ENCODE measurements at regions not wholly inside any gene's neighbourhood (a gene's known extent, or its start where the extent isn't known, plus 50 kb on each side); places are given as distances from the start of the nearest gene placed in this dataset.

DNA sequence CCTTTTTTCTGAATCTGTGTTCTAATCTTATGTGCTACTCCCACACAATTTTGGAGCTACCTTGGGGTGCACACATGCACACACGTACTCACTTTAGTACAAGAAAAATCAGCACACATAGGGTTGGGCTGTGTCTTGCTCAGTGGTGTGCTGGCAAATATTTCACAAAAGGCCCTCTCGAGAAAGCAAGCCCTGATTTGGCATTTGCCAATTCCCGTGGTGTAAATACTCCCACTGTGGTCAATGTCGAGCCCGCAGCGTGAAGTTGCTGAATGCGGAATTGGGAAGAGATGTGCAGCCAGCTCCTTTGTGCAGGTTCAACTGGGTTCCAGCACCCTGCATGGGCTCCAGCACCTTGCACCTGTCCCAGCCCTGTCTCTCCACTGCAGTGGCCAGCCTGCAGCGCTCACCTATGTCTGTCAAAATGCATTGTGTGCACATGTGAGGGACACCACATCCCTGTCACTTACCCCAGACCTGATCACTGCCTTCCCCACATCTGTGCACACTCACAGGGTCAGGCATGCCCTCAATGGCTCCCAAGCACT is 78.4 kb upstream of the WNT4 start:
- DNase-seq: no peak

DNA sequence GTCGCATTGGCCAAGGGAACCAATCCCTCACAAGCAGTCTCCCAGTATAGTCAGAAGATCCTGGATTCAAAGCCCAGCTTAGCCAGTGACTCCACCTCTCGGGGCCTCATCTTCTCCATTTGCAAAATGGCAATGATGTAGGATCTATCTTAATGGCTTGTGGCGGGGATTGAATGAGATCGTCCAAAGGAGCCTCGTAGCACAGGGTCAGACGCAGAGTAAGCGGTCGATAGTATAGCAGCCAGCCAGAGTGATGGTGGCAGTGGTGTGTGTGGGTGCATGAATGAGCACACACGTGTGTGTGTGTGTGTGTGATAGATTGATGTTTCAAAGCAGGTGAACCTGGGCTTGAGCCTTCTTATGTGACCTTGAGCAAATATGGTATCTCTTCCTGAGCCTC is 79.8 kb upstream of the WNT4 start:
- DNase-seq: no peak

DNA sequence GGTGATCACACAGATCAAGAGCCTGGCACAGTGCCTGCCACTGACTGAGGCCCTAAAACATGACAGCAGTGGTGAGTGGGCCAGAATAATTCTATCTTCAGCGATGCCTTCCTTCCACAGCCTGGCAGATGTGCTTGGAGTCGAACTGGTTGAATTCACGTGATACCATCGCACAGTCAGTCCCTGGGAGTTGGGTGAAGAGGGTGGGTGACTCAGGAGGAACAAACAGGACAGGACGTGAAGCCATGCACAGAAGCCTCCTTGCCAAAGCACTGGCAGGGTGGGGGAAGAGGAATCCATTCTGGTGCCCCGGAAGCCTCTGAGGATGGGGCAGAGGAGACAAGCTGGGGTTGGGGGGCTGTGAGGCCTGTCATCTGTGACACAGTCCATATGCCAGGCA is 80.3 kb upstream of the WNT4 start:
- DNase-seq: no peak

DNA sequence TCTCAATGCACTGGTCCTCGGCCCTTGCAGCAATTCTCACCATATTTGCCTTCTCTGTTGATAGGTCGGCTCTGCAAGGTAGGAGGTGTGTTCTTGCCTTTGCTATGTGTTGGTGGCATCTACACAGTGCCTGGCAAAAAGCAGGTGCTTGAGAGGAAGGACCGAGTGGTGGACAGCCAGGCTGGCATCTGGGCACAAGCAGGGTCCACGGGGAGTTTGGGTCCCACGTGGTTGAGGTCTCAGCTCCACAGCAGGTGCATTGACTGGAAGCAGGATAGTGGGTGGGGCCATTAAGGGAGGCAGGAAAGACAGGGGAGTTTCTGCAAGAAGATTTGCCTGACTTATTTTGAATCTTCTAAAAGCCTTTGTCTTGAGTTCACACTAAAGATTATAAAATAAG is 81.2 kb upstream of the WNT4 start:
- DNase-seq: no peak

DNA sequence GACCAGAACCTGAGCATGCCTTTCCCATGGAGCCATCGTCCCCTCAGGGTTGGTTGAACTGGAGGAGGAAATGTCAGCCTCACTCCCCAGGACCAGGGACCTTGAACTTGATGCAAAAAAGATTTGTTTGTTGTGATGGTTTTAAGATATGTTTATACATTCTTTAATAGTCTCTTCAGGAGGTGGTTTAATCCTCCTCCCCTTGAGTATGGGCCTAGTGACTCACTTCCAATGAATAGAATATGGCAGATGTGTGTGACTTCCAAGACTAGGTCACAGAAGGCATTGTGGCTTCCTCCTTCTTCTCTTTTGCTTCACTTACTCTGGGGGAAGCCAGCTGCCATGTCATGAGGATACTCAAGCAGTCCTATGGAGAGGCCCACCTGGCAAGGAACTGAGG is 81.7 kb upstream of the WNT4 start:
- DNase-seq: no peak

DNA sequence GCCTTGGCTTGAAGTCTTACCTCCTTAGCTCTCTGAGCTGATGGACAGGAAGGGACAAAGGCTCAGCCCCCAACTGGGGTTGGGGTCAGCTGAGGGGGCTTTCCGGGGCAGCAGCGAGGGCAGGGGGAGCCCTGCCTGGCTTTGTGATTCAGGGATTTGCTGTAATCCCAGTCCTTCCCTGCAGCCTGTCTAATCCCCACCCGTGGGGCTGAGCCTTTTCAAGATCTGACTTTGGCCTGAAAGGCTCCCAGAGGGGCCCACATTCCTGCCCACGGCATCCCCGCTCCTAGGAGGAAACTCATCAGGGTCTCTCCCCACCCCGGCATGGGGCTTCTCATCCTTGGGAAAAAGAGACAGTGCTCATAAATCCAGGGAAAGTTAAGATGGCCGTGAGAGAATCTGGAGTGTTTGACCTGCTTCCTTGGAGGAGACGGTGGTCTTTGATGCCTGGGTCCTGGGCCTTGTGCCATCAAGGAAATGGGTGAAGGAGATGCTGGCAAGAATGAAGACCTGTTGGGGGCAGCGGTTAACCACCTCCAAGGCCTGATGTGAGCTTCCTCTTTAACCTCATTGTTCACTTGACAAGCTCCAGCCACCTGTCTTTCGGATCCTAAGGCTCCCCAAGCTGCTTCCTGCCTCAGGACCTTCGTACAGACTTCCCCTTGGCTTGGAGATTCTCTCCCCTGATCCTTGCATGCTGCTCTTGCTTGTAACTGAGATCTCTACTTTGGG is 83.1 kb upstream of the WNT4 start:
- peak; percentile 26 for DNase-seq

DNA sequence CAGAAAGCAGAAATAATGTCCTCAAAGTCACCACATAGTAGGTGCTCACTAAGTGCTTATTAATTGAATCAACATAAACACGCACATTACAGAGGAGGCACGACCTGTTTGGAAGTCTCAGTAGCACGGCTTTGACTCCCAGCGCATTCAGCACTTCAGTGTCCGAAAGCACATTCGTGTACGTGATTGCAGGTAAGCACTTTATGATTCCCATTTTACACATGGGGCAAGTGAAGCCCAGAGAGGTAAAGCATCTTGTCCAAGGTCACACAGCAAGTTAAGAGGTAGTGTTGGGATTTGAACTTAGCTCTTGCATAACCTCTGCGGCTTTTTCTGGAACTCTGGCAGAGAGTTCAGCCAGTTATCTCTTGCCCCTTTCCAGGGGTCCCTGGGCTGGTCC is 85.2 kb upstream of the WNT4 start:
- DNase-seq: no peak

DNA sequence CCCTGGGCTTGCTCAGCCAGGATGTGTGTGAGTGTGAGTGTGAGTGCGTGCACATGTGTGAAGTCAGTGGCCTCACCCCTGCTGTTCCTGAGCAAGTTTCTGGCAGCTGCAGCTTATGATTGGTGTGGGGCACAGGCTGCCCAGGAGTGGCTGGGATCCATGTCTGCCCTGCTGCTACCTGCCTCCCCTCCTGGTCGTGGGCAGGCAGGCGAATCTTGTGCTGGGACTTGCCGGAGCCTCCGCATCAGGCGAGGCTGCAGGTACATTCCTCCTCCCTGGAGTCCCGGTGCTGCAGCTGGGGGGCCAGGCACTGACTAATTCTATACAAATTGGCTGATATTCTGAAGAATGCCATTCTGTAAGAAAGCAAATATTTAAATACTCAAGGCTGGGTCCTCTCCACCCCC is 85.6 kb upstream of the WNT4 start:
- no peak for DNase-seq

DNA sequence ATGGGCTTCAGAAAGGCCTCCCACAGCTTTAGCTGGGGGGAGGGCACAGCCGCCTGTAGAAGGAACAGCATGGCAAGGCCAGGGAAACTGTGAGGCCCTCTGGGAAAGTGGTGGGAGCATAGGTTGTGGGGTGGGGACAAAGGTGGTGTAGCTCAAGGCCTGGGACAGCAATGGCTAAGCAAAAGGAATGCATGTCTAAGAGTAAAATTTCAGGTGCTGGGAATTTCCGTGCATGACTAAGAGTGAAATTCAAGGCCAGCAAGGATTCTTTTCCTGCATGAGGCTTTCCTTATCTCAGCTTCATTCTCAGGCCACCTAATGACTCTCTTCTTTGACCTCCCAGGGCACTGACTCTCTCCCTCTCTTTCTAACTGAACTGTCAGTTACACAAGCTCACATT is 86.5 kb upstream of the WNT4 start:
- no peak for DNase-seq

DNA sequence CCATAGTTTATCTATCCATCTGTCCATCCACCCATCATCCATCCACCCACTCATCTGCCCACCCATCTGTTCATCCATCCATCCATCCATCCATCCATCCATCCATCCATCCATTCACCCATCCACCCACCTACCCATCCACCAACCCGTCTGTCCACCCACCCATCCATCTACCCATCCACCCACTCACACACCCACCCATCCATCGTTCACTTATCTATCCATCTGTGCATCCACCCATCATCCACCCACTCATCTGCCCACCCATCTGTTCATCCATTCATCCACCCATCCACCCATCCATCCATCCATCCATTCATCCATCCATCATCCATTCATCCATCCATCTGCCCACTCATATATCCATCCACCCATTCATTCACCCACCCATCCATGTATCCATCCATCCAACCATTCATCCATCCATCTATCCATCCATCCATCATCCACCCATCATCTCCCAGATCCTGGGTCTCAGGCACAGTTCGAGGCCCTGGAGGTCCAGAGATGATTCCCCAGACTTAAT is 88.2 kb upstream of the WNT4 start:
- no peak for DNase-seq

DNA sequence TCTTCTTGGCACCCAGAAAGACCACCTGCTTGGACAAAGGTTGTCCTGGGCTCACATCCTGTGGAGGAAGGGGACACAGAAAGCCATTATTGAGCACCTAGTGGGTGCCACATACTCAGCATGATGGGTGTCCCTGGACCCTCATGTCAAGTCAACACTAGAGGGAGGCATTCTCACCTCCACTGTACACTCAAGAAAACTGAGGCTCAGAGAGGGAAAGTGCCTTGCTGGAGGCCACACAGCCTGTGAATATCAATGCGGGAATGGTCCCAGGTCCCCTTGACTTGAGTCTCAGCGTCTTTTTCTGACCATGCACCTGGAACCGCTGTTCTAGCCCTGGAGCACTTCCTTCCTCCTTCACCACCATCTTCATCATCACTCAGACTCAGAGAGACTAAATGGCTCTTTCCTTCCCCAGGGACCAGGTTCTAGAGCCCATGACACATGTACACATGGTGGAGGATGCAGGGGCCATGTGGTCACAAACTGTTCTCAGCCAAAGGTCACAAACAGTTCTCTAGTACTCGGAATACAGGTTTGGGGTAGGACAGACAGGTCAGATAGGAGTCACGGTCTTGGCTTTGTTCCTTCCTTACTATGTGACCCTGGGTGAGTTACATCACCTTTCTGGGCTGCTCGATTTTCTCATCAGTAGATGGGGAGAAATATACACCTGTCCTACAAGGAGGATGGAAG is 89.2 kb upstream of the WNT4 start:
- DNase-seq: no peak

DNA sequence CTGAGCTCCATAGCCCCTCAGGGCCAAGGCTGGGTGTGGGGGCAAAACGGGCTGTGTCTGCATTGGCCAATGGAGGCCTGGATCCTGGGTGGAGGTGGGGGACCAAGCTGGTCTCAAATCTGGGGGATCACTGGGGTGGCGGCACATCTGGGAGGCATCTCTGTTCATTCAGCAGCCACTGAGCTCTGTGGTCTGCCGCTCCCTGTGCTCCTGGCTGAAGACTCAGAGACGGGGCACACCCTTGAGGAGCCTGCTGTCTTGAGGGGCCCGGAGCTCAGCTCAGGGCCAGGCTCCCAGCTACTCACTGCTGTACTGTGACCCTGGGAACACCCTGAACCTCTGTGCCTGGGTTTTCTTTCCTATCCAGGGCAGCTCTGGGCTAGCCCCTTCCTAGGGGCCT is 90.3 kb upstream of the WNT4 start:
- no peak for DNase-seq

DNA sequence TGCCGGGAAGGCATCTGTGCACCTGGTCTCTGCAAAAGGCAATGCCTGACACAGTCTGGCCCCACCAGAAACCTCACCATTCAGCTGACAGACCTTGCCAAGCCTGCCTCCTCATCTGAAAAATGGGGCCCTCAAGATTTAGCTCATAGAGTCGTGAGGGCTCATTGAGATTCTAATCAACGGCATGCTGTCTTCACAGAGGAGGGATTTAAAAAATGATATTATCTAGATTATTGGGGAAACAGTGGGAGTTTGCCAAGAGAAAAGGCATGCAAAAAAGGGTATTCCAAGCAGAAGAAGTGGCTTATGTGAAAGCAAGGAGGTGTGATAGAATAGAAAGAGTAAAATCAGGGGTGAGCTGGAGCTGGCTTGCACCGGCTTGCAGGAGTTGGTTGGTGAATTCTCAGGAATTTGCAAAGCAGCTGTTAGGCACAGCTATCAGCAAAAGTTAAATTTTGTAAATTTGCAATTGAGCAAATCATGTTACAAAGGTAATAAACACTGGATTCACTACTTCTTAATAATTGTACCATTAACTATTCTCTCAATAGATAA is 91.7 kb upstream of the WNT4 start:
- peak; percentile 15 for DNase-seq

DNA sequence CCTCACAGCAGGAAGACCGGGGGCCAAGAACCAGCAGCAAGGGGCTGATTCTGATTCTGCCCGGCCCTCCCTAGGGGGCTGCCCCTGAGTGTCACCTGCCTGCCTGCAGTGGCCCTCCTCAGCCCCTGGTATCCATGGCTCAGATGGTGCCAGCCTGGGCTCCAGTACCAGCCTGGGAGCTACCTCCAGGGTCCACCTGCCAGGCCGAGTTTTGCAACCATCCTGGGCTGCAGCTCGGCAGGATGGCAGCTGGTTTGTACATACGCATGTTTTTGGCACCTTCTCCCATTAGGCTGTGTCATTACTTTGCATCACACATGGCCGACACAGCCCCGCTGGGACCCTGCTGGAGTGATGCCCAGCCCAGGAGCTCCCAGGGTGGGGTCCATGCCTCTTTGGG is 93.3 kb upstream of the WNT4 start:
- DNase-seq: no peak

DNA sequence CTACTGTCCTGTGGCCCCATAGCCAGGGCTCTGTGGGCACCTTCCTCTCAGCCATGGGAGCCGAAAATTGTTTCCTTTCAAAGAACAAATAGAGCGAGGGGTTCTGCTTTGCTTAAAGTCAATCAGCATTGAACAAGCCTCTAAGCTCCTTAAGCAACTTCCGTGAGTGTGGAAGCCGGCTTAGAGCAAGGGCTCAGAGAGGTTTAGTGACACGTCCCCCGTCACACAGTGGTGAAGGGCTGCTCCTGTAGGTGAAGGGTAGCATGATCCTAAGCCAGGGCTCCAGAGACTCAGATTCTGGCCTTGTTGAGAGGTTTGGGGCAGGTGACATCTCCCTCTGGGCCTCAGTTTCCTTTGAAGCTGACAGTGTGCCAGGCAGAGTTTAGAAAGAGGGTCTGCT is 94.0 kb upstream of the WNT4 start:
- DNase-seq: no peak

DNA sequence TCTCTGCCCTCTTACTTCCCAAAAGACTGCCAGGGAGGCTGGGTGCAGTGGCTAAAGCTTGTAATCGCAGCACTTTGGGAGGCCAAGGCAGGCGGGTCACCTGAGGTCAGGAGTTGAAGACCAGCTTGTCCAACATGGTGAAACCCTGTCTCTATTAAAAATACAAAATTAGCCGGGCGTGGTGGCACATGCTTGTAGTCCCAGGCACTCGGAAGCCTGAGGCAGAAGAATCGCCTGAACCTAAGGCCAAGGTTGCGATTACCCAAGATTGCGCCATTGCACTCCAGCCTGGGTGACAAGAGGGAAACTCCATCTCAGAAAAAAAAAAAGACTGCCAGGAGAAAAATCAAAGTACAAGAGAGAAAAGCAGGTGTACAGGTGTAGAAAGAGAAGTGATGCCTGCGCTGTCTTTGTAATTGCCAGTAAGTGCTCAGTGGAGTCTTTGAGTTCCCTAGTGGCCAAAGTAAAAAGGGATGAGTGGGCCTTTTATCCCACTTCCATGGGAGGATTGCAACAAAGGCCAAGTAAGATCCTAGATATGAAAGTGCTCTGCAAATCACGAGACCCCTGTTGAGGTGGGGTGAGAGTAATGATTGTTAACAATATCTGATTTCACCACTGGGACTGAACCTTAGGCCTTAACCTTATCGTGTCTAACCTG is 94.7 kb upstream of the WNT4 start:
- no peak for DNase-seq

DNA sequence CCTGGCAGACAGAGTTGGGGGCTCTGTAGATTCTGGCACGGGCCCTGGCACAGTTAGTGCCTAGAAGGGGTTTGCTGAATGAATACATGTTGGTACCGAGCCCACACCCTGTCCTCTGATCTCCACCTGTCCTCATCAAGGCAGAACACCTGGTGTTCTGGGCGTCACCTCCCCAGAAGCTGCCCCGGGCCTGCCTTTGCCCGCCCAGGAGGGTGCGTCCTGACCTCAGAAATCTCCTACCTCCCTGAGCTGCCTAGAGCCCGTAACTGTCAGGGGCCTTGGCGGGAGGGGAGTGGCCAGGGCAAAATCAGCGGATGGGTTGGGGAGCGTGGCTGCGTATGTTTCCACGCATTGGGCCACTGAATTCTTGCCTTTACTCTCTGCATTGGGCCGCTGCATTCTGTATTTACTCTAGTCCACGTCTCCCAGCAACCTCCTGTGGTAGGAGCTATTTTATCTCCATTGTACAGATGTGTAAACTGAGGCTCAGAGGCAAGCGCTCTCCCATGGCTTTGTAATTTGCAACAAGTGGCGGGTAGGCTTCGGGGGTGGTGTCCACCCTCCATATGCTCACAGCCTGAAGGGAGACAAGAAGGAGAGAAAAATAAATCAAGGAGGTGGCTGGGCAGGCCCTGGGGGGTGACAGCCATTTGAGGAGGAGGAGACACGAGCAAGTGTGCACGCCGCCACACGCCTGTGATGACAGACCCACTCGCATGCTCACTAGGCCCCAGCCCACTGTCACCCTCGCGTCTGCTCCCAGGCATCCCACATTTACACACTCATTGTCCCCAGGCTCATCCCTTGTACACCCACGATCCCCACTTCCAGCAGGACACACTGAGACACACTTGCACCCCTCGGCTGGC is 95.7 kb upstream of the WNT4 start:
- no peak for DNase-seq

DNA sequence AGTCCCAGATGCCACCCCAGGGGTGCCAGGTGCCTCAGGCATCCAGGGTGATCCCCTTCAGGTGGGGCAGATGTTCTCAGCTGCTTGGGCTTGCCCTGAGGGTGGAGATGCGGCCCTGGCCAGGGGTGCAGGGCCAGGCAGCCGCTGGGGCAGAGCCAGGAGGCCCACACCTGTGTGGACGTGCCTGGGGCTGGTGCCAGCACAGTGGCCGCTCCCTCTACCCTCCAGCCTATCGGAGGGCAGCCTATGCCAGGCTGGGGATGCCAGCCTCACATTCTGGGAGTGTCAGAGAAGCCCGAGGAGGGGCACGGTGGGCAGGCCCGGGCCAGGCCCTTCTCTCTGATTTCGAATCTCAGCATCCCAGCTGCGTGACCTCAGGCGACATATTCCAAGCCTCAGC is 96.5 kb upstream of the WNT4 start:
- peak; percentile 59 for DNase-seq

DNA sequence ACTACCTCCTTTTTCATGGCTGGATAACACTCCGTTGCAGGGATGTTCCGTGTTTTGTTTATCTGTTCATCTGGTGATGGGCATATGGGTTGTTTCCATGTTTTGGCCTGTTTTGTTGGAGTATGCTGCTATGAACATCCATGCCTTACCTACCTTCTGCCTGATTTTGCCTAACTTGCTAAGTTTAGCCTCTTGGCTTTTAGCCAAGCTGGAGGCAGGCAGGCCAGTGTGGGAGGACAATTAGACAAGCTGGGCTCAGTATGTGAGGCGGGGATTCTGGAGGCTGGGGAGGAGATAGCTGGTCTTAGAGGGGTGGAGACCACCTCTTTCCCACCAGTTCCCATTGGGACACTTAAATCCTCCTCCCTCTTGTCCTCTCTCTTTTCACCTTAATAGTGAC is 98.4 kb upstream of the WNT4 start:
- peak; percentile 16 for DNase-seq

DNA sequence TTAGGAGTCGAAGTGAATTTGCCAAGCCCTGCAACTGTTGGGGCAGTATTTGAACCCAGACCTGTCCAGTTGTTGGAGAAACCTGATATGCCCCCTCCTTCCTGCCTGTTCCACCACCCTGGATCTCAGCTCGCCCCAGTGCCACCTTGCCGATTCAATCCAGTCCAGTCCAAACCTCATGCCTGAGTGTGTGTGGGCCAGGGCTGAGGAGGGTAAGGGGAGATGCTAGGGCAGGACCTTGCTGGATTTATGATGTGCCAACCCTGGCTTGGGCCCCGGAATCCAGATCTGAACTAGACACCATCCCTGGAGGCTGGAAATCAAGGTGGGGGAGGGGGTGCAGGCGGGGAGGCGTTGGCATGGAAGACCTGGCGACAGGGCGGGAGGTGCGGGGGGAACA is 98.9 kb upstream of the WNT4 start:
- no peak for DNase-seq

DNA sequence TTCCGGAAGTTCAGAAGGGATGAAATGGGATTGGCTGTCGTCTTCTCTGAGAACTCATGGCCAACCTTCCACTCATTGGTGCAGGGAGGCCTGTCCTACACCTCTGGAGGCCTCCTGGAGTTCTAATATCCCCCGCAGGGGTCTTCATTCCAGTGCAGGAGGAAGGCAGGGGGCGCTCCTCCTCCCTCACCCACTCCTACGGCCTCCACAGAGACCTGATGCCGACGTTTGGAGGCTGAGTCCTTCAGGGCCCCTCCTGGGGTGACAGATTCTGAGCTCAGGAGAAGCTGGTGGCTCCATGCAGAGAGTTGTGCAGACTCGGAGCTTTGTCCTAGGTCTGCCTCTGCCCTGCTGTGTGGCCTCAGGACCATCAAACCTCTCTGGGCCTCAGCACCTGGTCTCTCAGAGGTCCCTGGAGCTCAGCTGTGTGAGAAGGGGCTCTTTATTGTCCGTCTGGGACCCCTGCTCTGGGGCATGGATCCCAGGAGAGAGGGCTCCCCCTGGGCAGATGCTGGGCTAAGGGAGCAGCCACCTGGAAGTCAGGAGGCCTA is 102.3 kb upstream of the WNT4 start:
- no peak for DNase-seq

DNA sequence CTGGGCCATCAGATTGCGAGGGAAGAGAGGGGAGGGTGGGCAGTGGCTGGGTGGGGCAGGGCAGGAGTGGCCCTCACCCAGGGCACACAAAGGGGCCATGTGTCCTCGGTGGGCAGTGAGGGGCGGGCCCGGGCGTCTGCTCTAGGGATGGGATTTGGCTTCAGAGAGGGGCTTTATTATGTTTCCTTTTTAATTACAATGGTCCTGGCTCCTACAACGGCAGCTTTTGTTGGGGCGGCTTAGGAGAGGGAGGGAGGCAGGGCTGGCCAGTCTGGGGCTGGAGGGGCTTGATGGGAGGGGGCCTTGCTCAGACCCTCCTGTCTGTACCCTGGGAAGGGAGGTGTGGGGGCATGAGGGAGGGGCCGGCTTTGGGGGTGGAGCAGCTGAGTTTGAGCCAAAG is 102.8 kb upstream of the WNT4 start:
- no peak for DNase-seq

All from RPMI8226 (cell line).